Skeletal muscle tissue (tissue), 3 donors: ENCODE measurements at regions not wholly inside any gene's neighbourhood (a gene's known extent, or its start where the extent isn't known, plus 50 kb on each side); places are given as distances from the start of the nearest gene placed in this dataset.

Experiments
- H3K27ac ChIP-seq: one replicate; pipeline ENCODE4 v1.7.0; 2013; ENCODE audit warnings: mild to moderate bottlenecking, low read depth, low read length, inconsistent platforms
- H3K27me3 ChIP-seq, 3 donors: one replicate each; pipeline ENCODE4 v1.7.0; 2013; ENCODE audit warnings: low read length in 3 of 3; ENCODE audit not compliant: control insufficient read depth in 3 of 3, insufficient read depth in 3 of 3
- H3K36me3 ChIP-seq, 3 donors: one replicate each; pipeline ENCODE4 v1.7.0; 2013; ENCODE audit warnings: low read length in 3 of 3; ENCODE audit not compliant: control insufficient read depth in 3 of 3, insufficient read depth in 3 of 3
- H3K4me1 ChIP-seq, 3 donors: one replicate each; pipeline ENCODE4 v1.7.0; 2013; ENCODE audit warnings: low read length in 3 of 3, mild to moderate bottlenecking in 3 of 3; ENCODE audit not compliant: control insufficient read depth in 3 of 3, insufficient read depth in 3 of 3
- H3K4me3 ChIP-seq, 3 donors: one replicate each; pipeline ENCODE4 v1.7.0; 2013; ENCODE audit warnings: low read length in 3 of 3
- H3K9ac ChIP-seq, 3 donors: one replicate each; pipeline ENCODE4 v1.7.0; 2013; ENCODE audit warnings: low read length in 3 of 3, mild to moderate bottlenecking in 3 of 3, moderate library complexity in 2 of 3, low read depth in 1 of 3
- H3K9me3 ChIP-seq, 3 donors: one replicate each; pipeline ENCODE4 v1.7.0; 2013; ENCODE audit warnings: low read length in 3 of 3; ENCODE audit not compliant: control insufficient read depth in 3 of 3
- donor health status: Osteomylitis.

- no peak overlapping the region for H3K4me3 ChIP-seq
- H3K9me3 ChIP-seq, result peaks cover 0 to 7% (median 2%) of the 10 kb centered on the region in 3 donors
- no peak overlapping the region for H3K9ac ChIP-seq
- H3K4me1 ChIP-seq, result no peaks in the 10 kb centered on the region
- H3K36me3 ChIP-seq, result no peaks in the 10 kb centered on the region
- no peak overlapping the region for H3K27ac ChIP-seq
- no peaks in the 10 kb centered on the region for H3K27me3 ChIP-seq
Observed at GRCh38 chr17:77512062-77512946, 371.5 kb downstream of the SEC14L1 start.

- H3K36me3 ChIP-seq, result no peaks in the 10 kb centered on the region
- no peak overlapping the region for H3K9ac ChIP-seq
- H3K27me3 ChIP-seq, result no peaks in the 10 kb centered on the region
- no peaks in the 10 kb centered on the region for H3K4me1 ChIP-seq
- no peak overlapping the region for H3K4me3 ChIP-seq
- H3K27ac ChIP-seq, result no peak overlapping the region
- H3K9me3 ChIP-seq, result peaks cover 0 to 7% (median 2%) of the 10 kb centered on the region in 3 donors
Observed at GRCh38 chr17:77513045-77513444, 372.3 kb downstream of the SEC14L1 start.

GRCh38 chr17:77515227-77515626 is 374.5 kb downstream of the SEC14L1 start:
- Histone ChIP-seq H3K27me3 (no peaks in the 10 kb centered on the region), H3K36me3 (no peaks in the 10 kb centered on the region), H3K4me1 (no peaks in the 10 kb centered on the region), H3K9me3 (peaks cover 0 to 7% (median under 1%) of the 10 kb centered on the region in 3 donors), H3K4me3 (no peak overlapping the region), H3K27ac (no peak overlapping the region), H3K9ac (no peak overlapping the region)

- Histone ChIP-seq H3K27ac (no peak overlapping the region), H3K9ac (no peak overlapping the region), H3K4me1 (no peaks in the 10 kb centered on the region), H3K9me3 (peaks cover 0 to 1% (median 0%) of the 10 kb centered on the region in 3 donors), H3K27me3 (no peaks in the 10 kb centered on the region), H3K4me3 (no peak overlapping the region), H3K36me3 (no peaks in the 10 kb centered on the region)
Observed at GRCh38 chr17:77516902-77517301, 376.1 kb downstream of the SEC14L1 start.

- no peak overlapping the region for H3K9ac ChIP-seq
- H3K9me3 ChIP-seq, result no peaks in the 10 kb centered on the region
- no peaks in the 10 kb centered on the region for H3K36me3 ChIP-seq
- H3K4me1 ChIP-seq, result no peaks in the 10 kb centered on the region
- H3K27me3 ChIP-seq, result peaks cover 0 to 5% (median 0%) of the 10 kb centered on the region in 3 donors
- no peak overlapping the region for H3K4me3 ChIP-seq
- H3K27ac ChIP-seq, result no peak overlapping the region
Observed at GRCh38 chr17:77521076-77521475, 380.3 kb downstream of the SEC14L1 start.

GRCh38 chr17:77523540-77523939 is 382.8 kb downstream of the SEC14L1 start:
- Histone ChIP-seq H3K9ac (no peak overlapping the region), H3K4me1 (peaks cover 0 to 2% (median 0%) of the 10 kb centered on the region in 3 donors), H3K36me3 (no peaks in the 10 kb centered on the region), H3K27ac (no peak overlapping the region), H3K4me3 (no peak overlapping the region), H3K9me3 (no peaks in the 10 kb centered on the region), H3K27me3 (peaks cover 11 to 12% (median 12%) of the 10 kb centered on the region in 3 donors)

- no peak overlapping the region for H3K9ac ChIP-seq
- no peaks in the 10 kb centered on the region for H3K36me3 ChIP-seq
- H3K9me3 ChIP-seq, result no peaks in the 10 kb centered on the region
- no peak overlapping the region for H3K4me3 ChIP-seq
- H3K27me3 ChIP-seq, result peaks cover 18 to 29% (median 24%) of the 10 kb centered on the region in 3 donors
- peaks cover 0 to 5% (median 0%) of the 10 kb centered on the region in 3 donors for H3K4me1 ChIP-seq
- H3K27ac ChIP-seq, result no peak overlapping the region
Observed at GRCh38 chr17:77526259-77526711, 385.5 kb downstream of the SEC14L1 start.

GRCh38 chr17:77526728-77527350 is 386.1 kb downstream of the SEC14L1 start:
- Histone ChIP-seq H3K9ac (no peak overlapping the region), H3K4me1 (peaks cover 0 to 5% (median 0%) of the 10 kb centered on the region in 3 donors), H3K27ac (no peak overlapping the region), H3K4me3 (no peak overlapping the region), H3K9me3 (no peaks in the 10 kb centered on the region), H3K27me3 (peaks cover 18 to 30% (median 29%) of the 10 kb centered on the region in 3 donors), H3K36me3 (no peaks in the 10 kb centered on the region)

GRCh38 chr17:77527409-77527808 is 386.6 kb downstream of the SEC14L1 start:
- H3K27me3 ChIP-seq, result peaks cover 18 to 30% (median 29%) of the 10 kb centered on the region in 3 donors
- H3K36me3 ChIP-seq, result no peaks in the 10 kb centered on the region
- no peak overlapping the region for H3K27ac ChIP-seq
- no peak overlapping the region for H3K9ac ChIP-seq
- H3K9me3 ChIP-seq, result no peaks in the 10 kb centered on the region
- no peak overlapping the region for H3K4me3 ChIP-seq
- H3K4me1 ChIP-seq, result peaks cover 0 to 5% (median 0%) of the 10 kb centered on the region in 3 donors
